WTC11 (cell line): ENCODE measurements at regions not wholly inside any gene's neighbourhood (a gene's known extent, or its start where the extent isn't known, plus 50 kb on each side); places are given as distances from the start of the nearest gene placed in this dataset.
A peak's percentile ranks its signal among the peaks of the same experiment; 100 is the strongest.

ENCODE experiments used
- ATAC-seq: fragments of 200-7000 bp; cut with Tn5 transposase; 2 replicates; pipeline ENCODE4 v1.10.0; 2021; ENCODE audit warnings: mild to moderate bottlenecking, moderate library complexity
- CTCF ChIA-PET: fragments of 300-600 bp; sonication (Branson Sonifier 250); formaldehyde crosslinking; loops from one replicate; lab custom pipeline; 2021; ENCODE audit warnings: antibody characterized with exemption; lab: Charles Lee
- POLR2A ChIA-PET: fragments of 350-600 bp; sonication (Branson Sonifier 250); formaldehyde crosslinking; loops from one replicate; lab custom pipeline; 2021; ENCODE audit warnings: antibody characterized with exemption; lab: Charles Lee
- DNase-seq: peaks from one replicate; pipeline ENCODE4 v3.0.0; 2021; ENCODE audit warnings: low spot score
- H3K27ac Mint-ChIP-seq: 2 replicates; pipeline ENCODE4 v1.8.0; 2021; ENCODE audit warnings: mixed read lengths
- H3K27me3 Mint-ChIP-seq: 2 replicates; pipeline ENCODE4 v1.8.0; 2021; ENCODE audit warnings: low read depth, mild to moderate bottlenecking, moderate library complexity, mixed read lengths
- H3K36me3 Mint-ChIP-seq: 2 replicates; pipeline ENCODE4 v1.8.0; 2021; ENCODE audit warnings: mixed read lengths
- H3K4me1 Mint-ChIP-seq: 2 replicates; pipeline ENCODE4 v1.8.0; 2022; ENCODE audit warnings: mixed read lengths
- H3K4me3 Mint-ChIP-seq: 2 replicates; pipeline ENCODE4 v1.8.0; 2021; ENCODE audit warnings: mild to moderate bottlenecking, moderate library complexity, mixed read lengths
- H3K9me3 Mint-ChIP-seq: 2 replicates; pipeline ENCODE4 v1.8.0; 2021; ENCODE audit warnings: mixed read lengths
- AFF4 ChIP-seq: sonication (generic); formaldehyde crosslinking; IDR thresholded peaks from 2 replicates; pipeline ENCODE4 v1.8.1; 2023; ENCODE audit warnings: mild to moderate bottlenecking, missing genetic modification reagents, borderline replicate concordance
- ARID4B ChIP-seq: sonication (generic); formaldehyde crosslinking; IDR thresholded peaks from 2 replicates; pipeline ENCODE4 v1.8.0; 2023; ENCODE audit warnings: missing genetic modification reagents, mild to moderate bottlenecking, borderline replicate concordance
- CBFB ChIP-seq: sonication (generic); formaldehyde crosslinking; IDR thresholded peaks from 2 replicates; pipeline ENCODE4 v1.8.1; 2022; ENCODE audit warnings: mild to moderate bottlenecking, low read depth, missing genetic modification reagents
- E2F1 ChIP-seq: sonication (generic); formaldehyde crosslinking; IDR thresholded peaks from 2 replicates; pipeline ENCODE4 v1.8.0; 2022; ENCODE audit warnings: mild to moderate bottlenecking, missing genetic modification reagents
- ELF4 ChIP-seq: sonication (generic); formaldehyde crosslinking; IDR thresholded peaks from 2 replicates; pipeline ENCODE4 v1.8.1; 2022; ENCODE audit warnings: low read depth, mild to moderate bottlenecking, moderate library complexity, missing genetic modification reagents
- GABPB1 ChIP-seq: sonication (generic); formaldehyde crosslinking; IDR thresholded peaks from 2 replicates; pipeline ENCODE4 v1.8.1; 2023; ENCODE audit warnings: mild to moderate bottlenecking, missing genetic modification reagents
- IRF2 ChIP-seq: sonication (generic); formaldehyde crosslinking; IDR thresholded peaks from 2 replicates; pipeline ENCODE4 v1.8.0; 2022; ENCODE audit warnings: low read depth, missing genetic modification reagents, borderline replicate concordance
- JAZF1 ChIP-seq: fragments of 250-450 bp; sonication (Bioruptor Pico); IDR thresholded peaks from 2 replicates; pipeline ENCODE4 v1.9.0; 2021; ENCODE audit warnings: moderate library complexity, mild to moderate bottlenecking, inconsistent platforms
- MLX ChIP-seq: sonication (generic); formaldehyde crosslinking; IDR thresholded peaks from 2 replicates; pipeline ENCODE4 v1.8.1; 2023; ENCODE audit warnings: mild to moderate bottlenecking, missing genetic modification reagents, moderate library complexity
- NFYB ChIP-seq: sonication (generic); formaldehyde crosslinking; conservative IDR thresholded peaks from 2 replicates; pipeline ENCODE4 v1.8.0; 2022; ENCODE audit warnings: low read depth, missing genetic modification reagents
- NR3C1 ChIP-seq: sonication (generic); formaldehyde crosslinking; conservative IDR thresholded peaks from 2 replicates; pipeline ENCODE4 v1.8.1; 2023; ENCODE audit warnings: low read depth, mild to moderate bottlenecking, missing genetic modification reagents
- SMAD3 ChIP-seq: sonication (generic); formaldehyde crosslinking; IDR thresholded peaks from 2 replicates; pipeline ENCODE4 v1.8.0; 2022; ENCODE audit warnings: missing genetic modification reagents, mild to moderate bottlenecking, borderline replicate concordance
- STAT6 ChIP-seq: sonication (generic); formaldehyde crosslinking; conservative IDR thresholded peaks from 2 replicates; pipeline ENCODE4 v1.8.1; 2023; ENCODE audit warnings: mild to moderate bottlenecking, low read depth, missing genetic modification reagents, moderate library complexity
- ZNF219 ChIP-seq: sonication (generic); formaldehyde crosslinking; IDR thresholded peaks from 2 replicates; pipeline ENCODE4 v1.8.0; 2023; ENCODE audit warnings: missing genetic modification reagents, mild to moderate bottlenecking, borderline replicate concordance
- ZNF423 ChIP-seq: fragments of 250-450 bp; sonication (Bioruptor Pico); IDR thresholded peaks from 2 replicates; pipeline ENCODE4 v2.1.2; 2022; ENCODE audit warnings: mild to moderate bottlenecking, moderate library complexity

- TF ChIP-seq NR3C1 (CRISPR knock-in tag), result no peak
Observed at GRCh38 chr5:2119573-2119972, 236.8 kb upstream of the IRX4 start (continued).

GRCh38 chr5:2113348-2114131 lies 230.8 kb upstream of the IRX4 start:
- ATAC-seq, result no peak
- no peak for DNase-seq
- Mint-ChIP-seq H3K9me3 (peaks cover 15% of the 10 kb centered on the region), H3K4me3 (no peak overlapping the region), H3K27ac (no peak overlapping the region), H3K4me1 (no peaks in the 10 kb centered on the region), H3K27me3 (peaks cover 1% of the 10 kb centered on the region; the same call in 1 of the 2 replicates), H3K36me3 (no peaks in the 10 kb centered on the region; the same call in 1 of the 2 replicates)
- POLR2A ChIA-PET, result no interaction called here
- CTCF ChIA-PET, result interaction anchor here (0.6 kb wide), 1 partner anchor 944 kb away, joined by 3 read pairs; no protein-coding TSS in a partner anchor
- TF ChIP-seq NFYB (no peak), ZNF423 (CRISPR knock-in tag) (peak; percentile 39; the same call in 1 of the 2 replicates)

- CTCF ChIA-PET, result interaction anchor here (1.1 kb wide), 1 partner anchor 31 kb away, joined by 3 read pairs; no protein-coding TSS in a partner anchor
- H3K27ac Mint-ChIP-seq, result no peak overlapping the region
- no peak overlapping the region for H3K4me3 Mint-ChIP-seq
- no peaks in the 10 kb centered on the region for H3K27me3 Mint-ChIP-seq
- DNase-seq (no peak), ATAC-seq (no peak)
- H3K36me3 Mint-ChIP-seq, result no peaks in the 10 kb centered on the region; the same call in 1 of the 2 replicates
- peaks cover 15% of the 10 kb centered on the region for H3K9me3 Mint-ChIP-seq
- POLR2A ChIA-PET, result no interaction called here
- no peaks in the 10 kb centered on the region for H3K4me1 Mint-ChIP-seq
- no peak for TF ChIP-seq STAT6
- no peak for TF ChIP-seq IRF2 (CRISPR knock-in tag)
- TF ChIP-seq GABPB1, result no peak
- TF ChIP-seq E2F1 (CRISPR knock-in tag), result no peak
- no peak for TF ChIP-seq CBFB (CRISPR knock-in tag)
- no peak for TF ChIP-seq MLX (CRISPR knock-in tag)
- no peak for TF ChIP-seq ELF4 (CRISPR knock-in tag)
- no peak for TF ChIP-seq JAZF1 (CRISPR knock-in tag)
- no peak for TF ChIP-seq ARID4B
- no peak for TF ChIP-seq SMAD3 (CRISPR knock-in tag)
- TF ChIP-seq AFF4 (CRISPR knock-in tag), result no peak
- no peak for TF ChIP-seq ZNF219
Observed at GRCh38 chr5:2112173-2113025, 229.7 kb upstream of the IRX4 start.
